AG09309 (cell line): ENCODE measurements at regions not wholly inside any gene's neighbourhood (a gene's known extent, or its start where the extent isn't known, plus 50 kb on each side); places are given as distances from the start of the nearest gene placed in this dataset.

Experiments used
- DNase-seq: peaks from one replicate; pipeline ENCODE4 v3.0.0-alpha.2; 2010; ENCODE audit warnings: low read depth
- H3K4me3 ChIP-seq: 2 replicates; pipeline ENCODE4 v1.5.1; 2011; ENCODE audit warnings: mild to moderate bottlenecking, low read depth, low read length, moderate library complexity; ENCODE audit not compliant: control insufficient read depth
- TF ChIP-seq, protein P1 (sequence below): IDR thresholded peaks from 2 replicates; pipeline ENCODE4 v1.5.1; 2011; ENCODE audit warnings: mild to moderate bottlenecking, low read depth, low read length, inconsistent platforms; ENCODE audit not compliant: insufficient read depth, control insufficient read depth; ENCODE audit errors: missing control alignments

GRCh38 chr3:74267588-74268184, 346.8 kb downstream of the CNTN3 start:
- TF ChIP-seq, protein P1, sequence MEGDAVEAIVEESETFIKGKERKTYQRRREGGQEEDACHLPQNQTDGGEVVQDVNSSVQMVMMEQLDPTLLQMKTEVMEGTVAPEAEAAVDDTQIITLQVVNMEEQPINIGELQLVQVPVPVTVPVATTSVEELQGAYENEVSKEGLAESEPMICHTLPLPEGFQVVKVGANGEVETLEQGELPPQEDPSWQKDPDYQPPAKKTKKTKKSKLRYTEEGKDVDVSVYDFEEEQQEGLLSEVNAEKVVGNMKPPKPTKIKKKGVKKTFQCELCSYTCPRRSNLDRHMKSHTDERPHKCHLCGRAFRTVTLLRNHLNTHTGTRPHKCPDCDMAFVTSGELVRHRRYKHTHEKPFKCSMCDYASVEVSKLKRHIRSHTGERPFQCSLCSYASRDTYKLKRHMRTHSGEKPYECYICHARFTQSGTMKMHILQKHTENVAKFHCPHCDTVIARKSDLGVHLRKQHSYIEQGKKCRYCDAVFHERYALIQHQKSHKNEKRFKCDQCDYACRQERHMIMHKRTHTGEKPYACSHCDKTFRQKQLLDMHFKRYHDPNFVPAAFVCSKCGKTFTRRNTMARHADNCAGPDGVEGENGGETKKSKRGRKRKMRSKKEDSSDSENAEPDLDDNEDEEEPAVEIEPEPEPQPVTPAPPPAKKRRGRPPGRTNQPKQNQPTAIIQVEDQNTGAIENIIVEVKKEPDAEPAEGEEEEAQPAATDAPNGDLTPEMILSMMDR = peak; percentile 78
- peak; percentile 24 for DNase-seq
- H3K4me3 ChIP-seq = no peak overlapping the region

DNA sequence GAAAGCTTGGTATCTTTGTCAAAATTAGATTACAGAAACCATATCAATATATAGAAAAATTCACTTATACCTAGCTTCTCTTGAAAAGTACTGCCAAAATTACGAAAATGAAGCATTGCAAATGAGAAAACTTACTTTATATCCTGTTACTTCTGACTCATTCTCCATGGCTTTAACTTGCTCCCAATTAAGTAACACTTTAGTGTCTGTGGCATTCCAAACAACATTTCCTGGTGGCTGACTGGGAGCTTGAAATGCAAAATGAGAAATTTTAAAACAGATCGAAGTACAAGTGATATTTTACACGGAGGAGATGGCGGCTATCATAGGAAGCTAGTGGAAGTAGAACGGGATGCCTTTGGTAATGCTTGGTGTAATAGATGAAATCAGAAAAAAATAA, 347.3 kb downstream of the CNTN3 start:
- H3K4me3 ChIP-seq = no peak overlapping the region

GRCh38 chr3:74265069-74265468, 349.4 kb downstream of the CNTN3 start:
- no peak overlapping the region for H3K4me3 ChIP-seq
- TF ChIP-seq, protein P1 = no peak
- no peak for DNase-seq

More for the DNA sequence above, 347.3 kb downstream of the CNTN3 start:
- DNase-seq = no peak
- TF ChIP-seq, protein P1 = no peak

GRCh38 chr3:74263031-74263430, 351.4 kb downstream of the CNTN3 start:
- H3K4me3 ChIP-seq = no peak overlapping the region
- TF ChIP-seq, protein P1 = no peak
- DNase-seq = no peak

- TF ChIP-seq, protein P1 = no peak
- H3K4me3 ChIP-seq = no peak overlapping the region
- DNase-seq = no peak
Measured at GRCh38 chr3:74233091-74233490, 381.4 kb downstream of the CNTN3 start.

GRCh38 chr3:74217467-74217866, 397.0 kb downstream of the CNTN3 start:
- TF ChIP-seq, protein P1 = no peak
- no peak overlapping the region for H3K4me3 ChIP-seq

More at GRCh38 chr3:74217467-74217866, 397.0 kb downstream of the CNTN3 start:
- DNase-seq = no peak
